IMR-90 (cell line): ENCODE measurements at regions not wholly inside any gene's neighbourhood (a gene's known extent, or its start where the extent isn't known, plus 50 kb on each side); places are given as distances from the start of the nearest gene placed in this dataset.

Source experiments
- ATAC-seq: fragments of 200-7000 bp; cut with Tn5 transposase; 2 replicates; pipeline ENCODE4 v1.9.1; 2020; ENCODE audit warnings: low read depth, mild to moderate bottlenecking, moderate library complexity
- BruUV-seq: library from RNA; stranded (reverse); fragments of 400-500 nt; replicated peaks from 2 replicates; lab custom pipeline; 2021; lab: Mats Ljungman, UMichigan
- CTCF ChIA-PET: fragments of 300-600 bp; formaldehyde crosslinking; extraction: SDS; loops from one replicate; lab custom pipeline; 2021; ENCODE audit warnings: antibody characterized with exemption; lab: Yijun Ruan, JAX
- POLR2A ChIA-PET: fragments of 300-600 bp; sonication (Branson Sonifier 250); formaldehyde crosslinking; loops from one replicate; lab custom pipeline; 2022; ENCODE audit warnings: antibody characterized with exemption; ENCODE audit not compliant: unreplicated experiment; lab: Charles Lee
- DNase-seq: peaks from one replicate; pipeline ENCODE4 v3.0.0; 2013
- H2AFZ ChIP-seq: replicated peaks from 2 replicates; pipeline ENCODE3; 2013; ENCODE audit warnings: low read length, mild to moderate bottlenecking; ENCODE audit not compliant: poor library complexity
- H2AK5ac ChIP-seq: 2 replicates; pipeline ENCODE4 v1.6.1; 2013; ENCODE audit warnings: low read depth, low read length, inconsistent platforms
- H2AK9ac ChIP-seq: replicated peaks from 2 replicates; pipeline ENCODE3; 2013; ENCODE audit warnings: mild to moderate bottlenecking, low read depth, low read length, moderate library complexity; ENCODE audit not compliant: poor library complexity
- H2BK120ac ChIP-seq: 2 replicates; pipeline ENCODE4 v1.6.1; 2013; ENCODE audit warnings: low read depth, low read length, inconsistent platforms
- H2BK15ac ChIP-seq: 3 replicates; pipeline ENCODE4 v1.6.1; 2013; ENCODE audit warnings: low read depth, low read length, inconsistent platforms
- H2BK20ac ChIP-seq: 2 replicates; pipeline ENCODE4 v1.6.1; 2013; ENCODE audit warnings: low read depth, mild to moderate bottlenecking, inconsistent platforms, low read length, moderate library complexity
- H2BK5ac ChIP-seq: 2 replicates; pipeline ENCODE4 v1.6.1; 2013; ENCODE audit warnings: mild to moderate bottlenecking, low read depth, low read length, inconsistent platforms; ENCODE audit not compliant: poor library complexity, severe bottlenecking
- H3K14ac ChIP-seq: replicated peaks from 2 replicates; pipeline ENCODE4 v1.6.1; 2013; ENCODE audit warnings: low read depth, low read length, inconsistent platforms
- H3K18ac ChIP-seq: 2 replicates; pipeline ENCODE4 v1.6.1; 2013; ENCODE audit warnings: low read depth, low read length, control low read depth
- H3K23ac ChIP-seq: 2 replicates; pipeline ENCODE4 v1.6.1; 2013; ENCODE audit warnings: low read depth, low read length, inconsistent platforms
- H3K27ac ChIP-seq: 2 replicates; pipeline ENCODE4 v1.5.1; 2013; ENCODE audit warnings: mild to moderate bottlenecking, control low read depth, low read length; ENCODE audit not compliant: insufficient read depth
- H3K27me3 ChIP-seq: 2 replicates; pipeline ENCODE4 v1.6.1; 2013; ENCODE audit warnings: low read length; ENCODE audit not compliant: control insufficient read depth, insufficient read depth
- H3K36me3 ChIP-seq: 2 replicates; pipeline ENCODE4 v1.6.1; 2013; ENCODE audit warnings: low read length, mixed read lengths; ENCODE audit not compliant: control insufficient read depth, insufficient read depth
- H3K4ac ChIP-seq: 2 replicates; pipeline ENCODE4 v1.6.1; 2013; ENCODE audit warnings: low read depth, low read length, inconsistent platforms
- H3K4me1 ChIP-seq: 2 replicates; pipeline ENCODE4 v1.6.1; 2013; ENCODE audit warnings: low read length, mixed read lengths; ENCODE audit not compliant: control insufficient read depth, insufficient read depth
- H3K4me2 ChIP-seq: 2 replicates; pipeline ENCODE4 v1.6.1; 2013; ENCODE audit warnings: low read depth, mild to moderate bottlenecking, control low read depth, low read length, moderate library complexity
- H3K4me3 ChIP-seq: 2 replicates; pipeline ENCODE4 v1.5.1; 2013; ENCODE audit warnings: low read depth, mild to moderate bottlenecking, control low read depth, low read length, moderate library complexity; ENCODE audit not compliant: insufficient read depth
- H3K56ac ChIP-seq: 2 replicates; pipeline ENCODE4 v1.6.1; 2013; ENCODE audit warnings: low read length, inconsistent platforms; ENCODE audit not compliant: insufficient read depth; ENCODE audit errors: extremely low read depth
- H3K79me1 ChIP-seq, 2 experiments: 2 replicates each; pipeline ENCODE4 v1.6.1; 2013; ENCODE audit warnings: low read length in 2 of 2, inconsistent platforms in 1 of 2, low read depth in 1 of 2
- H3K9ac ChIP-seq: 2 replicates; pipeline ENCODE4 v1.6.1; 2013; ENCODE audit warnings: low read depth, low read length, control low read depth
- H3K9me1 ChIP-seq: 2 replicates; pipeline ENCODE4 v1.6.1; 2013; ENCODE audit warnings: low read length, inconsistent platforms; ENCODE audit not compliant: insufficient read depth
- H3K9me3 ChIP-seq: 2 replicates; pipeline ENCODE4 v1.6.1; 2013; ENCODE audit warnings: low read length; ENCODE audit not compliant: control insufficient read depth, insufficient read depth
- H4K20me1 ChIP-seq: 2 replicates; pipeline ENCODE4 v1.6.1; 2013; ENCODE audit warnings: low read length, inconsistent platforms; ENCODE audit not compliant: insufficient read depth
- H4K5ac ChIP-seq: 2 replicates; pipeline ENCODE4 v1.6.1; 2013; ENCODE audit warnings: mild to moderate bottlenecking, low read depth, low read length, control low read depth
- H4K8ac ChIP-seq, 2 experiments: 2 replicates each; pipeline ENCODE4 v1.6.1; 2013; ENCODE audit warnings: low read depth in 2 of 2, low read length in 2 of 2, control low read depth in 1 of 2, inconsistent platforms in 1 of 2
- H4K91ac ChIP-seq: 2 replicates; pipeline ENCODE4 v1.6.1; 2013; ENCODE audit warnings: low read depth, low read length, inconsistent platforms; ENCODE audit not compliant: insufficient read depth
- BHLHE40 ChIP-seq: fragments of 150-350 bp; IDR thresholded peaks from 2 replicates; pipeline ENCODE4 v1.6.1; 2016; ENCODE audit warnings: mild to moderate bottlenecking, low read depth, low read length
- CEBPB ChIP-seq: IDR thresholded peaks from 2 replicates; pipeline ENCODE4 v1.6.1; 2012; ENCODE audit warnings: low read depth, low read length, improper control_type of control experiment
- CHD1 ChIP-seq: IDR thresholded peaks from 2 replicates; pipeline ENCODE4 v1.6.1; 2012; ENCODE audit warnings: low read depth, low read length, improper control_type of control experiment
- CTCF ChIP-seq: conservative IDR thresholded peaks from 2 replicates; pipeline ENCODE4 v1.5.1; 2012; ENCODE audit warnings: mild to moderate bottlenecking, low read depth, low read length, improper control_type of control experiment
- FOS ChIP-seq: fragments of 150-350 bp; IDR thresholded peaks from 2 replicates; pipeline ENCODE4 v1.6.1; 2016; ENCODE audit warnings: low read depth, low read length
- MAZ ChIP-seq: IDR thresholded peaks from 2 replicates; pipeline ENCODE4 v1.6.1; 2012; ENCODE audit warnings: low read depth, mild to moderate bottlenecking, low read length, improper control_type of control experiment, moderate library complexity, borderline replicate concordance
- MXI1 ChIP-seq: IDR thresholded peaks from 2 replicates; pipeline ENCODE4 v1.6.1; 2012; ENCODE audit warnings: low read depth, mild to moderate bottlenecking, low read length, moderate library complexity, borderline replicate concordance
- NFE2L2 ChIP-seq: fragments of 150-350 bp; IDR thresholded peaks from 2 replicates; pipeline ENCODE4 v1.6.1; 2016; ENCODE audit warnings: low read depth, mild to moderate bottlenecking, low read length
- POLR2A ChIP-seq: IDR thresholded peaks from 2 replicates; pipeline ENCODE4 v1.6.1; 2012; ENCODE audit warnings: mild to moderate bottlenecking, low read depth, low read length
- RAD21 ChIP-seq: IDR thresholded peaks from 2 replicates; pipeline ENCODE4 v1.6.1; 2012; ENCODE audit warnings: low read length, improper control_type of control experiment
- RFX5 ChIP-seq: IDR thresholded peaks from 2 replicates; pipeline ENCODE4 v1.8.0; 2012; ENCODE audit warnings: low read depth, mild to moderate bottlenecking, low read length, moderate library complexity
- WGBS, 2 experiments: methylation state at CpG; one replicate each; pipeline versions ENCODE4 v1.1.5 to v1.1.7; 2013; ENCODE audit warnings: missing lambda C conversion rate in 2 of 2; ENCODE audit not compliant: insufficient read length in 1 of 2; ENCODE audit errors: extremely low coverage in 2 of 2; 5-methylcytosine and 5-hydroxymethylcytosine counted together
- dilution Hi-C: fragments of 300-500 bp; cut with HindIII; formaldehyde crosslinking; loops from one replicate; pipeline ENCODE4 v1.14.3; 2018; ENCODE audit warnings: low sequenced_read_pairs; ENCODE audit not compliant: unreplicated experiment
- in situ Hi-C: fragments of 300-500 bp; cut with MboI; formaldehyde crosslinking; loops from 3 replicates; pipeline ENCODE4 v1.14.3; 2019; ENCODE audit warnings: low sequenced_read_pairs, inconsistent platforms, mixed read lengths
- intact Hi-C: fragments of 100-400 bp; cut with micrococcal nuclease; formaldehyde crosslinking; loops from 2 replicates; pipeline ENCODE4 v1.10.0; 2022
- TF ChIP-seq, protein P1 (sequence below): fragments of 150-350 bp; IDR thresholded peaks from 2 replicates; pipeline ENCODE4 v1.6.1; 2016; ENCODE audit warnings: low read depth, mild to moderate bottlenecking, low read length, moderate library complexity, borderline replicate concordance
- TF ChIP-seq, protein P2 (sequence below): fragments of 150-350 bp; IDR thresholded peaks from 2 replicates; pipeline ENCODE4 v1.6.1; 2017; ENCODE audit warnings: mild to moderate bottlenecking, antibody characterized with exemption, low read length, low read depth

DNA sequence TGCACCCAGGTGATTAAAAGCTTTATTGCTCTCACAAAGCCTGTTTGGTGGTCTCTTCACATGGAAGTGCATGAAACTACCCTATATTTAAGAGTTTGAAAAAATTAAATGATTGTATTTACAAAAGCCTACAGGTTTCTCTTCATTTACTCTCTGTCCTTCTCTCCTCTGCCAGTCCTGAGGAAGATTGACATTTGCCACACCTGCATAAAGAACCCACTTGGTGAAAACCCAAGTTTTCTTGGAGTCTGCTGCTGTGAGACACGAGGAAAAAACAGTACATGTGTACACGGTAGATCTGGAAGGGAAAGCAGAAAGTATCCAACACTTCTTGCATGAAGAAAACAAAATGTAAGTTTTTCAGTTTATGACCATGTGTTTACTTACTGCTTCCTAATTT is 994.4 kb upstream of the POT1 start:
- Histone ChIP-seq H3K9me3 (0 out of 2 replicates have a peak, but pooled peaks cover 2% of the 10 kb centered on the region), H3K4me2 (no peak overlapping the region), H2AK9ac (no peak overlapping the region), H2BK120ac (no peak overlapping the region), H2BK20ac (no peak overlapping the region), H3K4ac (no peak overlapping the region), H4K8ac (no peak overlapping the region), H2BK15ac (no peak overlapping the region), H3K27me3 (no peaks in the 10 kb centered on the region), H4K20me1 (no peaks in the 10 kb centered on the region), H3K56ac (no peak overlapping the region), H3K36me3 (no peaks in the 10 kb centered on the region), H2AK5ac (no peak overlapping the region), H3K23ac (no peak overlapping the region), H3K9ac (no peak overlapping the region), H2BK5ac (no peak overlapping the region), H3K79me1 (no peaks in the 10 kb centered on the region), H3K18ac (no peak overlapping the region), H4K5ac (no peak overlapping the region), H3K27ac (no peak overlapping the region), H2AFZ (no peak overlapping the region), H3K4me1 (no peaks in the 10 kb centered on the region), H3K14ac (no peak overlapping the region), H3K4me3 (no peak overlapping the region), H3K9me1 (no peaks in the 10 kb centered on the region), H4K91ac (no peak overlapping the region)
- BruUV-seq = no TSS peak
- in situ Hi-C loops = no loop called here
- WGBS, 2 experiments = no CpG with 5 or more reads among the region's 2 CpGs
- POLR2A ChIA-PET = no interaction called here
- no peak for DNase-seq
- TF ChIP-seq BHLHE40 (no peak), CEBPB (no peak), MXI1 (no peak), RAD21 (no peak), NFE2L2 (no peak), POLR2A (no peak), RFX5 (no peak), CHD1 (no peak), FOS (no peak), MAZ (no peak), CTCF (no peak)
- TF ChIP-seq, protein P1, sequence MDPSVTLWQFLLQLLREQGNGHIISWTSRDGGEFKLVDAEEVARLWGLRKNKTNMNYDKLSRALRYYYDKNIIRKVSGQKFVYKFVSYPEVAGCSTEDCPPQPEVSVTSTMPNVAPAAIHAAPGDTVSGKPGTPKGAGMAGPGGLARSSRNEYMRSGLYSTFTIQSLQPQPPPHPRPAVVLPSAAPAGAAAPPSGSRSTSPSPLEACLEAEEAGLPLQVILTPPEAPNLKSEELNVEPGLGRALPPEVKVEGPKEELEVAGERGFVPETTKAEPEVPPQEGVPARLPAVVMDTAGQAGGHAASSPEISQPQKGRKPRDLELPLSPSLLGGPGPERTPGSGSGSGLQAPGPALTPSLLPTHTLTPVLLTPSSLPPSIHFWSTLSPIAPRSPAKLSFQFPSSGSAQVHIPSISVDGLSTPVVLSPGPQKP = no peak
- TF ChIP-seq, protein P2, sequence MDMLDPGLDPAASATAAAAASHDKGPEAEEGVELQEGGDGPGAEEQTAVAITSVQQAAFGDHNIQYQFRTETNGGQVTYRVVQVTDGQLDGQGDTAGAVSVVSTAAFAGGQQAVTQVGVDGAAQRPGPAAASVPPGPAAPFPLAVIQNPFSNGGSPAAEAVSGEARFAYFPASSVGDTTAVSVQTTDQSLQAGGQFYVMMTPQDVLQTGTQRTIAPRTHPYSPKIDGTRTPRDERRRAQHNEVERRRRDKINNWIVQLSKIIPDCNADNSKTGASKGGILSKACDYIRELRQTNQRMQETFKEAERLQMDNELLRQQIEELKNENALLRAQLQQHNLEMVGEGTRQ = no peak
- CTCF ChIA-PET = no interaction called here
- intact Hi-C loops = no loop called here
- no peak for ATAC-seq
- dilution Hi-C loops = no loop called here
